ENCODE measurements at regions not wholly inside any gene's neighbourhood (a gene's known extent, or its start where the extent isn't known, plus 50 kb on each side); places are given as distances from the start of the nearest gene placed in this dataset.

DNA sequence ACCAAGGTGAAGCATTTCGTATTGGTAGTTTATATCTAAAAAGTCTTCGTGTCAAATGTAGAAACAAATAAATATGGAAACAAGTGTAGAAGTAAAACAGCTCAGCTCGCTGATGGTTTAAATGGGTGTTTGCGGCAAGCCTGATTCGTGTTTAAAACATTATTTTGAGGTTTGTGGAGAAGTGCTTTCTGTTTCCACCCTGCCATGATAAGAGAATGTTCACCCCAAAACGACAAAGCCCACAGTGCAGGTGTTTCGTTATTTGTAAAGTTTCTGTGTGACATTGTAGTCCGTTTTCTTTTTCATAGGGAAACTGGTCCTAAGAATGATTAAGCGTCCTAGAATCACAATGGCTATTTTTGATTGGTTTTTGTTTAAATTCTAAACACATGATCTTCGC is 316.2 kb upstream of the SHH start:
- no peak for TF ChIP-seq POLR2A (IDR thresholded peaks at IDR 0.05)
- TF ChIP-seq, protein P1, sequence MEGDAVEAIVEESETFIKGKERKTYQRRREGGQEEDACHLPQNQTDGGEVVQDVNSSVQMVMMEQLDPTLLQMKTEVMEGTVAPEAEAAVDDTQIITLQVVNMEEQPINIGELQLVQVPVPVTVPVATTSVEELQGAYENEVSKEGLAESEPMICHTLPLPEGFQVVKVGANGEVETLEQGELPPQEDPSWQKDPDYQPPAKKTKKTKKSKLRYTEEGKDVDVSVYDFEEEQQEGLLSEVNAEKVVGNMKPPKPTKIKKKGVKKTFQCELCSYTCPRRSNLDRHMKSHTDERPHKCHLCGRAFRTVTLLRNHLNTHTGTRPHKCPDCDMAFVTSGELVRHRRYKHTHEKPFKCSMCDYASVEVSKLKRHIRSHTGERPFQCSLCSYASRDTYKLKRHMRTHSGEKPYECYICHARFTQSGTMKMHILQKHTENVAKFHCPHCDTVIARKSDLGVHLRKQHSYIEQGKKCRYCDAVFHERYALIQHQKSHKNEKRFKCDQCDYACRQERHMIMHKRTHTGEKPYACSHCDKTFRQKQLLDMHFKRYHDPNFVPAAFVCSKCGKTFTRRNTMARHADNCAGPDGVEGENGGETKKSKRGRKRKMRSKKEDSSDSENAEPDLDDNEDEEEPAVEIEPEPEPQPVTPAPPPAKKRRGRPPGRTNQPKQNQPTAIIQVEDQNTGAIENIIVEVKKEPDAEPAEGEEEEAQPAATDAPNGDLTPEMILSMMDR (IDR thresholded peaks at IDR 0.05) = no peak
- no peak for TF ChIP-seq POLR2AphosphoS5 (IDR thresholded peaks at IDR 0.05)

Data from suprapubic skin (tissue), 4 donors.